GM18873 (cell line): ENCODE measurements at regions not wholly inside any gene's neighbourhood (a gene's known extent, or its start where the extent isn't known, plus 50 kb on each side); places are given as distances from the start of the nearest gene placed in this dataset.
"Not testable (repeated sequence)": the region's sequence is repeated elsewhere in the genome, so short reads cannot be mapped to it uniquely, and the experiment has no call there.

Experiments used
- ATAC-seq: cut with Tn5 transposase; IDR thresholded peaks from one replicate; pipeline ENCODE4 v1.9.1; 2021; ENCODE audit warnings: mild to moderate bottlenecking, moderate library complexity, moderate number of reproducible peaks; ENCODE audit not compliant: unreplicated experiment, low FRiP score

- ATAC-seq: no peak
Measured at GRCh38 chr5:71817891-71818290, 98.8 kb downstream of the CARTPT start.

- no peak for ATAC-seq
Measured at GRCh38 chr5:71821029-71821428, 102.0 kb downstream of the CARTPT start.

DNA sequence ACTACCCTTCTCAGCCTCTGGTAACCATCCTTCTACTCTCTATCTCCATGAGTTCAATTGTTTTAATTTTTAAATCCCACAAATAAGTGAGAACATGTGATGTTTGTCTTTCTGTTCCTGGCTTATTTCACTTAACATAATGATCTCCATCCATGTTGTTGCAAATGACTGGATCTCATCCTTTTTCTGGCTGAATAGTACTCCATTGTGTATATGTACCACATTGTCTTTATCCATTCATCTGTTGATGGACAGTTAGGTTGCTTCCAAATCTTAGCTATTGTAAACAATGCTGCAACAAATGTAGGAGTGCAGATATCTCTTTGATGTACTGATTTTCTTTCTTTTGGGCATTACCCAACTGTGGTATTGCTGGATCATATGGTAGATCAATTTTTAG, 103.0 kb downstream of the CARTPT start:
- not testable (repeated sequence) for ATAC-seq

DNA sequence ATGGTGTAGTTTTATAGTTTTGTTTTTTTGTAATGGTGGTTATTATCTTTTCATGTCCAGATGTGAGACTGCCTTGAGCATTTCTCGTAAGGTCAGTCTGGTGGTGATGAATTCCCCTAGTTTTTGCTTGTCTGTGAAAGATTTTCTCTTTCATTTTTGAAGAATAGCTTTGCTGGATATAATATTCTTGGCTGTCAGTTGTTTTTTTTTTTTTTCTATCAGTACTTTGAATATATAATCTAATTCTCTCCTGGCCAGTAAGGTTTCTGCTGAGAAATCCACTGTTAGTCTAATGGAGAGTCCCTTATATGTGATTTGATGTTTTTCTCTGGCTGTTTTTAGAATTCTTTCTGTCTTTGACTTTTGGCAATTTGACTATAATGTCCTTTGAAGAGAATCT, 106.9 kb downstream of the CARTPT start:
- no peak for ATAC-seq

DNA sequence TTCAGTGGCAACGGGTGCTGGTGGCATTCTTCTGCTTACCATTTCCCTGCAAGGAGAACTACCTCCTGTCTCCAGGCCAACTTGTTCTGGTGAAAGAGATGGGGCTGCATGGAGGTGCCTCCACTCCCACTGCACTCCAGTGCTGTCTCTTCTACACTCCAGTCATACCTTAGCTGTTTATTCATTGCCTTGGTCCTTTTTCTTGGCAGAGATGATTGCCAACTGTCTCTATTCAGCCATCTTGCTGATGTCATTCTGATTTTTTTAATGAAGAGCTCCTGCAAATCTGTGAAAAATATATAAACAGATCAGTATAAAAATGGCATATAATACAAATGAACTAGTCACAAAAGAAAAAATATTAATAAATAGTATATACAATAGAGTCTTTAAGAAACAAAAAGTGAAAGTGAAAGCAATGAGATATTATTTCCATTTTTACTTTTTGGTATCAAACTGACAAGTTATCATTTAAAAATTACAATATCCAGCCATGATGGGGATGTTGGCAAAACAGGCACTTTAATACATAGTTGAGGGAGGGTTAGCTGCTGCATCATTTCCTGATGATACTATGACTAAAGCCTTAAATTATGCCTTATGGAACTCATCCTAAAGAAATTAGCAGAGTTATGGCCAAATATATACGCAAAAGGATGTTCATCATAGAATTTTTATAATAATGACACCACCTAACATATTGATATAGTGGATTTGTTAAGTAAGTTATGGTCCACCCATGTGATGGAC, 109.4 kb downstream of the CARTPT start:
- ATAC-seq: no peak

GRCh38 chr5:71829206-71829605, 110.1 kb downstream of the CARTPT start:
- ATAC-seq: no peak

DNA sequence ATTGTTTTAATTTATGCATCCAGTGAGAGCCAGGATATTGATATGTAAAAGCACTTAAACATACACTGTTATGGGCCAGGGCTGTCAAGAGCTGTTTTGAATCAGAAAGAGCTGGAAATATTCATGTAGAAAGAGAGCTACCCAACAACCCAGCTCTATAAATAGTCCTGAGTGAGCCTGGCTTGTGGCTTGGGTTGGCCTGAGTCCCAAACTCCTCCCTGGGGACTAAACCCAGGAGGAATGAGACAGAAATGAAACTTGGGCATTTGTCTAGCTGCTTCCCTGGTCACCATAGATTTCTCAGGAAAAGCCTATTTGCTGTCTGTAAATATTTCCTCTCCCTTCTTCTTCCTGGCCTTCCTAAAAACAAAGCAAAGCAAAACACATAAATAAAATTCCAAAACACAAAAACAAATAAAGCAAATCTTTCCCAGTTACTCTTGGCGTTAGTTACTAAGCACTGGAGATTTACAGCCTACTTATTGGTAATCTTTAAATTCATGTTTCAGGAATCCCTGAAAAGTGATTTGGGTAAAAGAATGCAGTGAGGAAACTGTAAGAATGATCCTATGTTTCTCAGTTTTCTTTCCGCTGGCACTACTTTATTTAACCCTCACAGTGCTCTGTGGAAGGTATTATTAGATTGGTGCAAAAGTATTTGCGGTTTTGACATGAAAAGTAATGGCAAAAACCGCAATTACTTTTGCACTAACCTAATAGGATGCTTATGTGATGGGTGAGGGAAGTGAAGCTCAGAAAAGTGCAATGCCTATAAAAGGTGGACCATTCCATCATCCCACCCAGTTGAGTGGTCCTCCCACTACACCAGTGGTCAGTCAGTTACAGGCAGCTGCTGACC, 111.8 kb downstream of the CARTPT start:
- ATAC-seq: no peak

GRCh38 chr5:71832812-71833715, 114.0 kb downstream of the CARTPT start:
- ATAC-seq: no peak

DNA sequence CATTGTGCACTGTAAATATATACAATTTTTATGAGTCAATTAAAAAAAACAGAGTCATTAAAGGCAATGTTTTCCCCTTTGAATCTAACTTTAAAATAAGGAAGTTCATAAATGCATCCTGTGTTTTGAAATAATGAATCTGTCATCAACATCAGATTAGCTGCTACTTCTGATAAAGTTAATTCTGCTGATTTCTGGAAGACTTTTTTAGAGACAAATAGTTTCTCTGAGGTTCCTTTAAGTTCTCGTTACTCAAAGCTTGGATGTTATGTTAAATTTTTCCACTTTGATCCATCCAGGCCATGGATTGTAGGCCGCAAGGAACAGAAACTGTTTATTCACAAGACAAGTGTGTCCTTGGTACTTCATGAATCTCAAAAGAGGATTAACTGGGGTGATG, 115.5 kb downstream of the CARTPT start:
- ATAC-seq: no peak

- no peak for ATAC-seq
Measured at GRCh38 chr5:71836084-71836483, 117.0 kb downstream of the CARTPT start.

DNA sequence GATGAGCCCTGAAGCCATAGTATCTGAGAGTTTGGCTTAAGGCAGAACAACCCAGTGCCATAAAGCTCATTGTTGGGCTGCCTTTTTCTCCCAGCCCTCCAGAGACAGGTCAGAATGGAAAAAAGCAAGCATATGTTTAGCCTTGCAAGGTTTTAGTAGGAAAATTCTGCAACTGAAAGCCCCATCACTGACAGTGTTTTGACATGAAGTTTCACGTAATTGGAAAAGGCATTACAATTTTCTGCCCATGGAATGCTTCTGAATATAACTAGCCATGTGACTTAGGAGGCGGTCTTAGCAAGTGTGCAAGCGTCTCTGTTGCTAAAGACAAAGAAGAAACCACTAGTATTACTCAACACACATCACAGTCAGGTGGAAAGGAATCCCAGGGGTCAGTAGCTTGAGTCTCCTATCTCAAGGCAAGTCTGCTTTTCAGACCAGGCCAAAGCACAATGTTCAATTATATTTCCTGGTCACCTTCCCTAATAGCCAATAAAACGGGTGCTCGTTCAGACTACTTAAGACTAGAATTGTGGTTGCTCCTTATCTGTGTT, 117.6 kb downstream of the CARTPT start:
- ATAC-seq: no peak

DNA sequence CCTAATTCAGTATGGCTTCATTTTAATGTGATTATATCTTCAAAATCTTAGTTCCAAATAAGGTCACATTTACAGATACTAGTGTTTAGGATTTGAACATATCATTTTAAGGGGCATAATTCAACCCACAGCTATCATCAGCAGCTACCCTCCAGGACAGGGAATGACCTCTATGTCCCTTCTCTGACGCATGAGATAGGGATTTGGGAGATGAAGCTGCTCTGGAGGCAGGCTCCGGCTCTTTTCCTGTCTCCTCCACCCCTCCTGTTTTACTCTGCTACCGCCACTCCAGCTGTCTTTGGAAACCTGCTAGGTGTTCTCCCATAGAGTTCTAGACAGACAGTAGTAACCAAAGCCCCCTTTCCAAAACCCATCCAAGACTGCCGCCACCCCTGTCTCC, 119.2 kb downstream of the CARTPT start:
- ATAC-seq: no peak

DNA sequence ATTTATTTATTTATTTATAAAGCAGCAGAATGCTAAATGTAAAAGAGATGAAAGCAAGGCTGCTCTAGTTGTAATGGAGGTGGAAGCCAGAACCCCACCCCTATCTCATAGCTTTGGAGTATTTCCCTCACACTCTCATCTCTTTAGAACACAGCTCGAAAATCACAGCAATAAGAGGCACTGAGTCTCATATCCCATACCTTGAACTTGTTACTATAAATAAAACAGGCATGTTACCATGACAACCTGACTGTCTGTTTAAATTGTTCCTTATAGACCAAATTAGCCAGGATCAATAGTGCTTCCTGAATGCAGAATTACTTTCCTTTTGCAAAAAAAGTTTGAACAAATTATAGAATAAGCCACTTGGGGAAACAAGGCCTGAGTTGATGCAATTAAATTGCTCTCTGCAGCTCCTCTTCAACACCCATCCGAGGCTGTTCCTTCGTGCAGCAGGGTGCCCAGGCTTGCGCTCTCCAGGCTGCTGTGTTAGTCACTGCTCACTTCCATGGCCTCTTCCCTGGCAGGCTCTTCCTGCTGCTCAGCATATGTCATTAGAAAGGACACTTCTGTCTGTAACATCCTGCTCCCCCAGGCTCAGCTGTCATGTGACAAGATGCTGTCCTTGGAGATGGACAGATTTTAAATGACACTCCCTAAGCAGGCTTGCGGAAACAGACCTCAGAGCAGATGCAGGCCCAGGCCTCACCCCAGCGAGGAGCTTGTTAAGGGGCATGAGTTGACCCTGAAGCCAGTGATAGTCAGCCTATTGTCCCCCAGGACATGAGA, 120.2 kb downstream of the CARTPT start:
- ATAC-seq: no peak

- ATAC-seq: no peak
Measured at GRCh38 chr5:71841107-71841506, 122.0 kb downstream of the CARTPT start.

DNA sequence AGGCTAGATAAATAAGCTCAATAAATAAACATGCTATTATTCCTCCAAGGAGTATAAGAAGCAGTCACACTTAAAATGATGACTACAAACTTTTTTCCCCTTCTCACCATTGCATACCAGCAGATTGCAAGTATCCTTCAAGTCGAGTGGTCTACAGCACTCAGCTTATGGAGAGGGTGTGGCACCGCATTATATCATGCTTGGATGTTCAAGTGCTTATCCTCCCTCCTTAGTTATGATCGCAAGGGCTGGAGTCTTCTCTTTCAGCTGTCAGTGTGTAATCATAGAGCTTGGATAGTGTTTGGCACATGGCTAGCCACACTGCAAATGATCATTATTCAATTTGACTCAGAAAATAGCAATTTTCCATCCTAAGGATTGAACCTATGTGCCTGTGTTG, 124.0 kb downstream of the CARTPT start:
- ATAC-seq: no peak

DNA sequence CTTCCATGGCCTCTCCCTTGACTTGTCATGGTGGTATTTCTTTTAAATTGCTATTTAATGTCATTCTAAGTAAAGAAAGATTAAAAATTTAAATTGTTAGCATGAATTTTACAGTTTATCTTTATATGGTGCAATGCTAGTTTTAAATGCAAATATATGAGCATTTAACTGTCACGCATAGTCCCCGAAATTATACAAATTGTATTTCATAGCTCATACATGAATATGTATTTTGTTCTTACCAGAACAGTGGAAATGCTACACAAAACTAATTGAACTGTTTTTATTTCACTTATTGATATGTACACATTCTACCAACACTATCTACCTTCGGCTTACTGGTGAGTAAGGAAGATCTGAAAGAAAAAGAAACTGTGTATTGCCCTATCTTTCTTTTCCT, 125.8 kb downstream of the CARTPT start:
- ATAC-seq: no peak

GRCh38 chr5:71859515-71859914, 140.4 kb downstream of the CARTPT start:
- no peak for ATAC-seq

DNA sequence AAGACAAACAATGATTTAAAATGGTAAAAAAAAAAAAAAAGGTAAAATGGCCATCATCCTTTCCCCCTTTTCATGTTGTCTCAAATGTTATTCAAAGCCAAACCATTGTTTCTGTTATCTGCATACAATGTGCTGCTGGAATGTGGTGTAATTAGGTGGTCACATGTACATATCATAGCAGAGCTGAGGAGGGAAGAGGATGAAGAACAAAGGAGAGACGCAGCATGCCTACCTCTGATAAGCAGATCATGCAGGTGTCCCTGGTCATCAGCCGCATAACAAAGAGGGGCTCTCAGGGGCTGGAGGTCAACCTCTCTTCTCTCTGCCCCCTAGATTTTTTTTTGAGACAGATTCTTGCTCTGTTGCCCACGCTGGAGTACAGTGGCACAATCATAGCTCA, 141.0 kb downstream of the CARTPT start:
- ATAC-seq: no peak

DNA sequence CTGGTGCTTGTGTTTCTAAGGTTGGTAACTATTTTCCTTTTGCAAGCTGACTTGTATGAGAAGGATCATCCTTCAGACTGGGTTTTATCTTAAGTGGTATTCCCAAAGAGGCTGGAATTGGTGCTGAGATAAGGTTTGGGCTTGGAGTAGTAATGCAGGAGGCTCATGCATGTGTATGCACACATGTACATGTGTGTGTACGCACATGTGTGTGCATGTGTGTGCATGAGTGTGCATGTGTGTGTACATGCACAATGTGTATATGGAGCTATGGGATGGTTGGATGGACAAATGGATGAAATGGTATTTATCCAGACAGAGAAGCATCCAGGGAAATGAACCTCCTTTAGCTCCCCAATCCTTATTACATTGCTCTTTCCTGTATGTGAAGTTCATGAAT, 142.6 kb downstream of the CARTPT start:
- no peak for ATAC-seq

- ATAC-seq: no peak
Measured at GRCh38 chr5:71862087-71862486, 143.0 kb downstream of the CARTPT start.
